Mucosa of gallbladder (tissue), 1 donor: ENCODE measurements at regions not wholly inside any gene's neighbourhood (a gene's known extent, or its start where the extent isn't known, plus 50 kb on each side); places are given as distances from the start of the nearest gene placed in this dataset.

Experiments used
- DNase-seq: peaks from one replicate; pipeline ENCODE4 v3.0.0-alpha.2; 2020; ENCODE audit warnings: low spot score
- donor health status: DM: no; HTN: no; CAD: no.

GRCh38 chr12:4107436-4107878, 166.1 kb upstream of the CCND2 start:
- DNase-seq: peak; percentile 61

DNA sequence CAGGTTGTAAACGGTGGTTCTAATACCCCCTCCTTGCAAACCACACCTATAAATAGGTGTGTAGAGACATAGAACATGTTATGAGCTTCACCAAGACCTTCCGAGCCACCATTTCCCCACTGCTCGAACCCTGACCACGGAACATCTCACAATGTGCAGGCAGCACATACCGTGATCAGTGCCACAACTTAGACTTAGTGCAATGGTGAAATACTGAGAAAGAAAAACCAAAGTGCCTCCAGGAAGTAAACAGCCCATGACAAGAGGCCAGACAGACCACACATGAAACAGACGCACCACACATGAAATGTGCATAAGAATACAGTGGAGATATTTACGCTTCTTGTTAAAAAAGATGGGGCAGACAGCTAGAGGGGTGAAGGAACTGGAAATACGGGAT, 166.9 kb upstream of the CCND2 start:
- DNase-seq: no peak

DNA sequence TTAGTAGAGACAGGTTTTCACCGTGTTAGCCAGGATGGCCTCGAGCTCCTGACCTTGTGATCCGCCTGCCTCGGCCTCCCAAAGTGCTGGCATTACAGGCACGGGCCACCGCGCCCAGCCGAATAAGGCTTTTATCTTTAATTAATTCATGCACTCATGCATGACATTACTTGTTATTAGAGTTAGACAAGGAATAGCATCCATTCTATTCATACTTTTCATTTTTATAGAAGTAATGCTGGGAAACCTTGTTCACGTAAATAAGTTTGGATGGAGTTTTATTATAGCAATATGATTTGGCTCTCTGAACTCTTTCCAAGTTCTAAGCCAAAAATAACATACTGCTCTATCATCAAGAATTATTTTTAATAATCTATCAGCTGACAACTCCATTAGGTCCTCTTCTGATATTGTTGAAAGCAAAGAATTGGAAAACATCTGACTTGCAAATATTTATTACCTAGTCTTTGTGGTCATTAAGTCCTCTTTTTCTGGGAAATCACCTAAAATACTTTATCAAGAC, 168.8 kb upstream of the CCND2 start:
- no peak for DNase-seq

- DNase-seq: no peak
Measured at GRCh38 chr12:4099276-4099675, 174.3 kb upstream of the CCND2 start.

GRCh38 chr12:4091016-4091743, 182.4 kb upstream of the CCND2 start:
- DNase-seq: no peak

DNA sequence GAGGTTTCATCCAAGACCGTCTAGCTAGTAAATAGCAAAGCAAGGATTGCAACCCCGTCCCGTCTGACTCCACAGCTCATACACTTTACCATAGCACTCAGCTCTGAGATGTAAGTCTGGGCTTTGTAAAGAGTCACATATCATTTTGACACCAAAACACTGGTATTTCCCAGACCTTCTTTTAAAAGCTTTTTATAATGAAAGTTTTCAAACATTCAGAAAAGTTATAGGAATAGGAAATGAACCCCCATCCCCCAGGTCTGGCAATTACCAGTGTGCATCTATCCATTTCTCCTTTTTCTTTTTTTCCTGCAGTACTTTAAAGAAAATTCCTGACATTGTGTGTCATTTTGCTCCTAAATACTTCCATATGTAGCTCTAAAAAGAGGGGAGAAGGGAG, 183.6 kb upstream of the CCND2 start:
- no peak for DNase-seq

GRCh38 chr12:4089121-4089606, 184.4 kb upstream of the CCND2 start:
- no peak for DNase-seq

- DNase-seq: no peak
Measured at GRCh38 chr12:4088451-4088850, 185.1 kb upstream of the CCND2 start.

DNA sequence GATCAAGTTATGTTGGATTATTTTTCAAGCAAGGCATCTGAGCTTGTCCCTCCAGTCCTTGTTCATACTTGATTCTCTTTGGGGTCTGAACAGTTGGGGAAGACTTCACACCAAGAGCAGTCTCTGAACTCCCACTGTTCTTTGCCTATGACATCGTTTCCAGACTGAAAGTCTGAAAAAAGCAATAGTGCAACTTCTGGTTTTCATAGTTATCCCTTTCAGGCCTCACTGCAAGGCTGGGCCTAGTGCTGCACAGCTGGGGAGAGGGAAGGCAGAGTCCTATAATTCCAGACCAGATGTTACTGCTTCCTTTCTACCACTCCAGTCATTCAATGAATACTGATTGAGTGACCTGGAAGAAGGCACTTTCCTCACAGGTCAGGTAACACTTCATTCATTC, 187.1 kb upstream of the CCND2 start:
- DNase-seq: no peak

DNA sequence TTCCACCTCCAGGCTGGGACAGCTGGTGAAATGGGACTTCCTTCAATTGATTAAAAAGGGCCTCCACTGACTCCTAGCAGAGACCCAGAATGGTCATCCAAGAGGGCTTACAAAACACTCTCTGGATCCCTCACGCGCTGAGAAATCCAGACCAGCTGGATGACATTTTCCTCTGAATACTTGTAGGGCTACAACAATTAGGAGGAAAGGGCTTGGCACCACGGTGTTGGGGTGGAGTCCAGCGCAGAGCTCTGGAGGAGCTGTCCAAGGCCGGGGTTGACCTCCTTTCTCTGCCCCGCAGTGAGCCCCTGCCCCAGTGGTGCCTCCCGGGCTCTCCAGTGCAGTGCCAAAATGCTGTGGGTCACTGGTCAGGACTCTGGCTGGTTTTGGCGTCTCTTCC, 189.0 kb upstream of the CCND2 start:
- DNase-seq: no peak

GRCh38 chr12:4082809-4083403, 190.7 kb upstream of the CCND2 start:
- no peak for DNase-seq

GRCh38 chr12:4080213-4080612, 193.3 kb upstream of the CCND2 start:
- DNase-seq: no peak

DNA sequence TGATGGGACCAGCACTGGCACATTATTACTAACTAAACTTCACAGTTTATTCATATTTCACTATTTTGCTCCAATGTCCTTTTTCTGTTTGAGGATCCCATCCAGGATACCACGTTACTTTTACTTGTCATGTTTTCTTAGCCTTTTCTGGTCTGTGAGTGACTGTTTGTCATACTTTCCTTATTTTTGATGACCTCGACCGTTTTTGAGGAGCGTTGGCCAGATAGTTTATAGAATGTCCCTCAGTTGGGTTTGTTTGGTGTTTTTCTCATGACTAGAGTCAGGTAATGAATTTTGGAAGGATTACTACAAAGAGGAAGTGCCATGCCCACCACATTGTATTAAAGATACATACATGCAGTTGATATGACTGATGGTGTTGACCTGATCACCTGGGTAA, 199.4 kb upstream of the CCND2 start:
- no peak for DNase-seq

DNA sequence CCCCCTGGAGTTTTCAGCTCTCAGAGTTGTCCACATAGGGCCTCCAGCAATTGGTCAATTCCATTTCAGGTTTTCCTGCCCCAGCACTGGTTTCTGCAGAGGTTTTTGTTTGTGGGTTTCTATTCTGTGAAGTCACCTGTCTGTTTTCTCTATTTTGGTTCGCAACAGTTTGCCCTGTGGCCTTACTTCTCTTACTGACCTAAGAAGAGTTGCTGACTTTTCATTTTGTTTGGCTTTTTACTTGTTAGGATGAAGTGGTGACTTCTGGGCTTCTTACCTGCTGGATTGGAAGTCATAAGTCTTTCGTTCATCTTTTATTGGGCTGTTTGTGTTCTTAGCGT, 196.4 kb upstream of the PARP11 start:
- no peak for DNase-seq

DNA sequence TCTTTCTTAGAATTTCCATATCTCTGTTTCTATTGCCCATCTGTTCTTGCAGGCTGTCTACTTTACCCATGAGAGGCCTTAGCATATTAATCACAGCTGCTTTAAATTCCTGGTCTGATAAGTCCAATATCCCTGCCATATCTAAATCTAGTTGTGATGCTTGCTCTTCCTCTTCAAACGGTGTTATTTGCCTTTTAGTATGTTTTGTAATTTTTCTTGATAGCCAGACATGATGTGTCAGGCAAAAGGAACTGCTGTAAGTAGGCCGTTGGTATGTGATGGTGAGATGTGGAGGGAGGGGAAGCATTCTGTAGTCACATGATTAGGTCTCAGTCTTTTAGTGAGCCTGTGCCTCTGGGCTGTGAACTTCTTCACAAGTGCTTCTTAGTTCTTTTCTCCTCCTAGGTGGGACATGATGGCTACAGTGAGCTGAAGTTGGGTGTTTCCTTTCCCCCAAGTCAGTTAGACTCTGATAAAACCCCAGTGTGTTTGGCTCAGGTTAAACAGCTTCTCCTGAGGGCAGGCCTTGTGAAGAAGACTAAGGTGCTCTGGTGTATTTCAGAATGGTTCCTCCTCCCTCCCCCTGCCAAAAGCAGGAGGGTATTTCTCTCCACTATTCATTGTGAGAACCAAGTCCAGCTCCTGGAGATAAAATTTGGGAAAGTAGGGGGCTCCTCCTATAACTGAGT, 195.9 kb upstream of the PARP11 start:
- no peak for DNase-seq

GRCh38 chr12:4064008-4064407, 190.8 kb upstream of the PARP11 start:
- no peak for DNase-seq

DNA sequence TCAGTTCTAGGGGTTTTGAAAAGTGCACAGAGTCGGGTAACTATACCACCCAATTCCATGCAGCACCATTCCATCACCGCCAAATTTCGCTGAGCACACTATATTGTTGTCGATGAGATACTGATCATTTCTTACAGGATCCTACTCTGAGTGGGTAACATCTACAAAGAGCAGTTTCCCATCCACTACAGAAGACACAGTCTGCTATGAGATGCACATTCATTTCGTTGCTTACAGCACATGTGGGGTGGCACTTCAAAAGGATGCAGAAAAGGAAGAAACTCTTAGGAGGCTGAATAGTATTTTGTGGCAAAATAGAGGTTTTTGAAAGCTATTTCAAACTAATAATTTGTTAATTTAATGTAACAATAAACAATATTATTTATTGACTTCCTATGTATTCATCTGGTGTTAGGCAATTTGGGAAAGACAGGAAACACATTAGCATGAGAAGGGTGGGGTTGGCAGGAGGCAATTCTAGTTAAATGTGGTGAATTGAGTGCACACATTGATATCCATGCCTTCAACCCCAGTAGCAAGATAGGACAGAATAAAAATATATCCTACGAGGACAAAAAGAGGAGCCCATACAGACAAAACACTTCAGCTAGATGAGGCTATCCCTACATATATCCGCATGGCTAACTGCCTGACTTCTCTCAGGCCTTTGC, 186.8 kb upstream of the PARP11 start:
- no peak for DNase-seq

GRCh38 chr12:4056910-4057845, 184.0 kb upstream of the PARP11 start:
- no peak for DNase-seq

GRCh38 chr12:4054630-4055029, 181.4 kb upstream of the PARP11 start:
- DNase-seq: no peak

- DNase-seq: no peak
Measured at GRCh38 chr12:4052691-4053090, 179.5 kb upstream of the PARP11 start.

DNA sequence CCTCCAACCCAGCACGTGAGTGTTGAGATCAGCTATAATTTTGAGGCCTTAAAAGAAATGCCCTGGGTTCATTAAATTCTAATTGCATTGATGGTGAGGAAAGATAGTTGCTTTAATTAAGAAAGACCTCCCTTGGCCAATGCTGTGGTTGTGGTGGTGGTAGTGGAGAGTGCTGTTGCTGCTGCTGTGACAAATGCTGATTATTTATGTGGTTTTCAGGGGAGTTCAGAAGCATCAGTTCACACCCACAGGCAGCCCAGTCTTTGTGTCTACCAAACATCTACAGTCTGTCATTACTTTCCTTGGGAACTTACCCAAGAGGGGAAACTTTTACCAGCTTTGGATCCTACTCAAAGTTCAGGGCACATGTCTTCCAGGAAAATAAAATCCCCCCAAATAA, 178.4 kb upstream of the PARP11 start:
- no peak for DNase-seq
